ENCODE measurements at regions not wholly inside any gene's neighbourhood (a gene's known extent, or its start where the extent isn't known, plus 50 kb on each side); places are given as distances from the start of the nearest gene placed in this dataset.
"Not testable (repeated sequence)": the region's sequence is repeated elsewhere in the genome, so short reads cannot be mapped to it uniquely, and the experiment has no call there.

DNA sequence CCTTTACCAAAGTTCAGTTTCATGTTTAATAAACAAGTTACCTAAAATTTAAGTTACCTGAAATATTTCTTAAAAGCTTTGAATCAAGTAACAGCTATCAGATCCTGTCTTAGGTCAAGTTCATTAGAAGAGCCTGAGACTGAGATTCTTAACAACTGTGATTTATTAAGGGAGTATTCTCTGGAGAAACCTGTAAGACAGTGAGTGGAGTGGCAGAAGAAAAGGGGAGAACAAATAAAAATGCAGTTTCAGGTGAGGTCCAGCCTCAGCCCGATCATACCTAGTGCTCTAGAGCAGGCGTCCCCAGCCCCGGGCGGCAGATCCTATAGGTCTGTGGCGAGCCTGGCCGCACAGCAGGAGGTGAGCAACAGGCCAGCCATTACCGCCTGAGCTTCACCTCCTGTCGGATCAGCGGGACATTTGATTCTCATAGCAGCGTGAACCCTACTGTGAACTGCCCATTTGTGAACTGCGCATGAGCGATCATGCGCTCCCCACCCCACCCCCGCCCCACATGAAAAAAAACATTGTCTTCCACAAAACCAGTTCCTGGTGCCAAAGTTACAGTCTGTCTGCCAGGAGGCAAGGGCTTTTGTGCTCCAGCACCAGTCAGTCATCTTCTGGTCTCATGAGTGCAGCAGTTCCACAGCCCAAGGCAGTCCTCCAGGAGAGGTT, 59.2 kb upstream of the ADGRB3 start:
- peak; percentile 1 for DNase-seq (ENCODE audit: low read depth)

DNA sequence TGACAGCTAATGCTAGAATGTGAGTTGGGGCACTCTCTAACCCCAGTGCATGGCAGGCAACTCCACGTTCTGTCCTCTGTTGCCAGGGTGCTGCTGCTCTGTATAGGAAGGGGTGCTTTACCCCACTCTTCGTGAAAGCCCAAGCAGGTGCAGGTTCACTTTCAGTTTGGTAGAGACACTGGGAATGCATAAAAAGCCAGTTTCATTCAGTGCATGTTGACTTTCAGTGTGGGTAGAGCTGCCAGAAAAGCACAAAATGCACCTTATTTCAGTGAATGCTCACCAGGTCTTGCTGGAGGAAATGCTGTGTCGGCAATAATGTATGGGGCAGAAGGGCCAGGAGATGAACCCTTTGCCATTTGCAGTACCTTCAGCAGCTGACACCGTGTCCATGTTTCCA, 62.1 kb upstream of the ADGRB3 start:
- DNase-seq (ENCODE audit: low read depth) = no peak

DNA sequence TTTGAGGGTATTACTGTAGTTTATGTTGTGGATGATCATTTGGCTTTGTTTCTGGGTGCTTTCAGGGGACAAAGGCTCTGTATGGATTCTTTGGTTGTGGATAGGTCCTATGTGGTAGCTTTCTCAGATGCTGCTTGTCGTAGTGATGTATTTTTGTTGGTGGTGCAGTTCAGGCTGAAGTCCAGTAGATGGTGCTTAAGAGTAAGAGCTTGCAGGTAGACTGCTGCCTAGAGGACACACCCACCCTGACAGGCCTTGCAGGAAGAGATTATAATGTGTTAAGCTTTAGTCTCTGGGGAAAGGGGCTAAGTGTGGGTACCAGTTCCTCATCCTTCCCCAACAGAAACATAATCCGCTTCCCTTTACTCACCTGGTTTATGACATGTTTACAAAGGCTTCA, 62.6 kb upstream of the ADGRB3 start:
- DNase-seq (ENCODE audit: low read depth) = peak; percentile 2

DNA sequence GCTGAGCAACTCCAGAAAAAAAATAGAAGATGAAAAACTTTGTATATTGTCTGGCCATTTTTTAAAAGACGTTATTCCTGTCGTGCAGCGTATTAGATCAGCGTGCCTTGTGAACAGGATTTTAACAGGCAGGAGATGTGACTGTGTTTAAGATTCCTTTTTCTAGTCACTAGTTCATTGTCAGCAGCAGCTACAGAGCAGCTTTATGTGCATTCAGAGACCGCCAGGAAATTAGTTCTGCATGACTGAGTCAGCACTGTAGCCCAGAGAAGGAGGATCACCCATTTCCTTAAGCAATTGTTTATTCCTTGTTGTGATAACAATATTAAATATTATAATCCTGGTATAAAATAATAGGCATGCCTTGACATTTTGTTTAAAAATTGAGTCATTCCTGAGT, 75.4 kb upstream of the ADGRB3 start:
- DNase-seq (ENCODE audit: low read depth) = no peak

DNA sequence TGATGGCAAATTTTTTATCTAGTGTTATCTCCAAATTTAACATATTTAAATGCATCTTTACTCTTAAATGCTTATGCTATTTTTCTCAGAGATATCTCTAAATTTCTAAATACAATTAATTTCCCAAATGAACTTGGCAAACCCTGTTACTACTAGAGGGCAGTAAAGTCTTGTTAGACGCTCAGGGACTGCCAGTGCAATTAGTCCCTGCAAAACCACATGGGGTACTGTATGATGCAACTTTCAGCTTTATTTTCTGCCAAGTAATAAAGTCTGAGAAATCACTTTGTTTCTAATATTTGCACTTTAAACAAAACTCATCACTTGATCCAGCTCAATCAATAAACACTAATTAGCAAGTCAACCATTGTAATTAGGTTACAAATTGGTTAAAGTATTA, 76.0 kb upstream of the ADGRB3 start:
- DNase-seq (ENCODE audit: low read depth) = peak; percentile 2

DNA sequence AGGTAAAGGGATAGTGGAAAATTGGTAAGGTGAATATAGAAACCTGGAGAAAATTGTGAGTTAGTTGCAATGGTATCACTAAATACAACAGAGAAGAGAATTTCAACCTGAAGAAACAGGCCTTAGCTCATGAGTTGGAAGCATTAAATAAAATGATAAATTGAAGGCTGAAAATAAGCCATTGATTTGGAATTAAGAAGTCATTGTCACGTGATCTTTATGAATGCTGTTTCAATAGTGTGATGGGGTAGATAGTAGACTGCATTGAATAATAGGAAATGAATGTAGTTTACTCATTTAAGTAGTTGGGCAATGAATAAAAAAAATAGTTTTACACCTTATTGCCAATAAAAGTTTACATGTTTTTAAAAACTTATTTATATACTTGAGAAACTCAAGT, 88.5 kb upstream of the ADGRB3 start:
- DNase-seq (ENCODE audit: low read depth) = no peak

DNA sequence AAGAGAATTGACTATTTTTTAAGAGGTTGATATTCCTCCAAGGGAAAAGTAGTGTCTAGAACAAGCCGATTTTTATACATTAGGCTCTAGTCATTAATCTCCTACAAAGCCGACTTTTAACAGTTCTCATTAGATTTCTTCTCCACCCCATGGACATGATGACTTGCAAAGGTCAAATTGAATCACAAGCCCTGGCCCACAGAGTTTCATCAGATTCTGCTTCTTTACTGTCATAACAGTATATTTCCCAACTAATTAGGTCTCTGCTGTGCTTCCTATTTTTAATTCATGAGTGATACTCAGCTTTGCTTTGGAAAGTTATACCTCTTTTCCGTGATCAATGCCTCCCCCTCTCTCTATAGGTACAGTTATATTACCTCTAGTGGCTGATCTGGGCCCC, 90.6 kb upstream of the ADGRB3 start:
- no peak for DNase-seq (ENCODE audit: low read depth)

DNA sequence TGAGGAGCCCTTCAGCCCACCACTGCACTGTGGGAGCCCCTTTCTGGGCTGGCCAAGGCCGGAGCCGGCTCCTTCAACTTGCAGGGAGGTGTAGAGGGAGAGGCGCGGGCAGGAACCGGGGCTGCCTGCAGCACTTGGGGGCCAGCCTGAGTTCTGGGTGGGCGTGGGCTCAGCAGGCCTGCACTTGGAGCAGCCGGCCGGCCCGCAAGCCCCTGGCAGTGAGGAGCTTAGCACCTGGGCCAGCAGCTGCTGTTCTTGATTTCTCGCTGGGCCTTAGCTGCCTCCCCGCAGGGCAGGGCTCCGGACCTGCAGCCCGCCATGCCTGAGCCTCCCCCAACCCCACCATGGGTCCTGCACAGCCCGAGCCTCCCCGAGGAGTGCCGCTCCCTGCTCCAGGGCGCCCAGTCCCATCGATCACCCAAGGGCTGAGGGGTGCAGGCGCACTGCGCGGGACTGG, 101.7 kb upstream of the ADGRB3 start:
- DNase-seq (ENCODE audit: low read depth) = no peak

DNA sequence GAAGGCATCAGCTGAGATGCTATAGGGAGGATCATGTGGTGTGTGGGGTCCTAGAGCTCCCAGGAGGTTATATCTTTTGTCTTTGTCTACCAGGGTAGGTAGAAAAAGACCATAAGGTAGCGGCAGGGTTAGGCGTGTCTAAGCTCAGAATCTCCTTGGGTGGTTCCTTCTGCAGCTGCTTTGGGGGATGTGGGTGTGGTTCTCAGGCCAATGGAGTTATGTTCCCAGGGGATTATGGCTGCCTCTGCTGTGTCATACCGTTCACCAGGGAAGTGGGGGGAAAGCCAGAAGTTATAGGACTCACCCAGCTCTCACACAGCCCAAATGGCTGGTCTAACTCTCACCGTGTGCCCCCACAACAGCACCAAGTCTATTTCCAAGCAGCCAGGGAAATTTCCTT, 107.4 kb upstream of the ADGRB3 start:
- DNase-seq (ENCODE audit: low read depth) = no peak

DNA sequence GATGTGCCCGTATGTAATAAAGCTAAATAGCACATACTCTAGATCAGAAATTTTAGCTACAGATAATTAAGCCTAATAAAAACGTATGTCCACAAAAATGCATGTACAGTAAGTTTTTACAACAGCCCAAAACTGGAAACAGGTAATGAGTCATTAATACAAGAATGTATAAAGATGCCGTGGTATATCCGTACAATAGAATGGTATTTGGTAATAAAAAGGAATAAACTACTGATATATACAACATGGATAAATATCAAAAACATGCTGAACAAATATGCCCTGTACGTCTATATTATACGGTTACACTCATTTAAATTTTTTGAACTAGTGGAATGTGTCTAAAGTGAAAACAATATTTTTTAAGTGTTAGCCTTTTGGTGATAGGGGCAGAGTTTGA, 128.2 kb upstream of the ADGRB3 start:
- no peak for DNase-seq (ENCODE audit: low read depth)

DNA sequence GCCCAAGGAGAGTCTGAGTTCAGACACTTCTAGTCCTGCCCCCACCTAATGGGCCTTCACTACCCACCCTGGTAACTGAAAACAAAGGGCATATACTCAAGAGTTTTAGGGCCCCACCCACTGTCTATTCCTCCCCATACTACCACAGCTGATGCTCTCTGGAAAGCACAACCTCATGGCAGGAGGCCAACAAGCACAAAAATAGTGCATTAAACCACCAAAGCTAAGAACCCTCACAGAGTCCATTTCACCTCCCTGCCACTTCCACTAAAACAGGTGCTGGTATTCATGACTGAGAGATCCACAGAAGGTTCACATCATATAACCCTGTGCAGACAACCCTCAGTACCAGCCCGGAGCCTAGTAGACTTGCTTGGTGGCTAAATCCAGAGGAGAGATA, 132.1 kb upstream of the ADGRB3 start:
- peak; percentile 57 for DNase-seq (ENCODE audit: low read depth)

DNA sequence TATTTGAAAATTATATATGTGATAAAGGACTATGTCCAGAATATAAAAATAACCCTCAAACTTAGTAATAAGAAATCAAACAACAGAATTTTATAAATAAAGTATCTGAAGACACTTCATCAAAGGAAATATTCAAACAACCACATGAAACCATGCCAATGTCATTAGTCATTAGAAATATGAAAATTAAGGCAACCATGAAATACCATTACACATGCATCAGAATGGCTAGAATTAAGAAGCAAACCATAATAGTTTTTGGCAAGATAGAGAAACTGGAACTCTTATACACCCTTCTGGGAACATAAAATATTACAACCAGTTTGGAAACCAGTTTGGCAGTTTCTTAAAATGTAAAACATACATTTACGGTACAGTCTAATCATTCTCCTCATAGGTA, 137.2 kb upstream of the ADGRB3 start:
- peak; percentile 2 for DNase-seq (ENCODE audit: low read depth)

DNA sequence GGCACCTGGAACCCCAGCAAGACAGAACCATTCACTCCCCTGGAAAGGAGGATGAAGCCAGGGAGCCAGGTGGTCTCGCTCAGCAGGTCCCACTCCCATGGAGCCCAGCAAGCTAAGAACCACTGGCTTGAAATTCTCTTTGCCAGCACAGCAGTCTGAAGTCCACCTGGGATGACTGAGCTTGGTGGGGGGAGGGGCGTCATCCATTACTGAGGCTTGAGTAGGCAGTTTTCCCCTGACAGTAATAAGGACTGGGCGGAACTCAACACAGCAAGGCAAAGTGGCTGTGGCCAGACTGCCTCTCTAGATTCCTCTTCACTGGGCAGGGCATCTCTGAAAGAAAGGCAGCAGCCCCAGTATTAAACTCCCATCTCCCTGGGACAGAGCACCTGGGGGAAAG, 140.2 kb upstream of the ADGRB3 start:
- not testable (repeated sequence) for DNase-seq (ENCODE audit: low read depth)

DNA sequence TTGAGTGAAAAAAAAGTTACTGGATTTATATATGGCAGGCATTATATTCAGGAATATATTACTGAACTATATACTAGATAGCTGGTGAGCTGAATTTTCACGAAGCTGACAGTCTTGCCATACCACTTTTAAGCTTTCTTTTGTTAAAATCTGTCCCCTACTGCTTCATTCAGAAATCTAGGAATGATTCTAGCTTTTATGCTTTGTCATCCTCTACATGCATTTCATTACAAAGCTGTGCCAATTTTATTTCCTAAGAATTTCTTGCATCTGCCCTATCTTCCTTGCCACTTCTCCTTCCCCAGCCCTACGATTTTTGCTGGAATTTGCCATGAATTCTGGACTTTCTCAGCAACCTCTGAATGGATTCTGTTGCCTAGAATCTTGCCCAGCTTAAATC, 158.5 kb upstream of the ADGRB3 start:
- peak; percentile 3 for DNase-seq (ENCODE audit: low read depth)

DNA sequence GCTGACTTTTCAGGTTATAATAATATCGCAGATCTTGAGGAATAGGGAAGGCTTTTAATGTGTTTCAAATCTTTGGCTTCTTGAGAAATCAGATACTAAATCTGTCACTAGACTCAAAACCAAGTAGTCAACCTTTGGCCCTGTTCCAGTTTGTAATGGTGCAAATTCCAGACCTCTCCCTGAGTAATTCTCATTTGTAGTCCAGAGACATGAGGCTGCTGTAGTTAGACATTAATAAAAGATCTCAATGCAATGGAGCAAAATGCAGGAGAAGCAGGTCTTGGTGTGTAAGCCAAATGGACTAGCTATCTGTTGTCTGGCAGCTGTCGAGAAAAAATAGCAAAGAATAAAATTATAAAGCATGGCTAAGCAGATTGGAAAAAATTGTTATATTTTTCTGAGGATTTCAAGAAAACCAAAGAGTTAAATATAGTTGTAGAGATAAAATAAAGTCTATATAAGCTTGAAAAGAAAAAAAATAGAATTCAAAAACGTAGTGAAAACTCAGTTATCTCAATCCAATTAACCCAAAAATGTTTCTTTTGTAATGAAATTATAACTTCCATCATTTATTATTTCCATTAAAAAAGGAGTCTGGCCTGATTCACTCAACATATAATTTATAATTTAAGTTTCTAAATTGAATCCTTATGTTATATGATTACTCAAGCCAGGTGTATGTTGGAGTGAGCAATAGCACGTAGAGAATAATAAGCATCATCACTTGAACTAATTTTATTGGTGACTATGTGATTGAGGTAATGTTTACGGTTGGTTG, 161.5 kb upstream of the ADGRB3 start:
- peak; percentile 57 for DNase-seq (ENCODE audit: low read depth)

DNA sequence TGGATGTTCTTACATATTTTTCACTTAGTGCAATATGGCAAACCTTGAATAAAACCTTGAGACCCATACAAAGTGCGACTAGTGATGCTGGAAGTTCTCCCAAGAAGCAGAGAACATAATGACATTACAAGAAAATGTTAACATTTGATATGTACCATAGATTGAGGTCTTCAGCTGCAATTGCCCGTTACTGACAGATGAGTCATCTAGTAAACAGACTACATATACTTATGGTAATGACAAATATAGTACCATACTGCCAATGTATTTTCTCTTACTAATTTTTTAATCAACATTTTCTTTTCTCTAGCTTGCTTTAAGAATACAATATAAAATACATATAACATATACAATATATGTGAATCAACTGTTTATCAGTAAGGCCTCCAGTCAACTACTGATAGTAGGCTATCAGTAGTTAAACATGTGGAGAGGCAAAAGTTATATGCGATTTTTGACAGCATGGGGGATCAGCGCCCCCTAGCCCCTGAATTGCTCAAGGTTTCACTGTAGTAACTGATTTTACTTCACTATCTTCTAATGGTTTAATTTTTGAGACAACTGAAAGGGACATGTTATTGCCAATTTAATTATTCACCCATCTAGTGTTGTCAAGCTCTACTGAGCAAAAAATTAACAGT, 166.7 kb upstream of the ADGRB3 start:
- peak; percentile 13 for DNase-seq (ENCODE audit: low read depth)

DNA sequence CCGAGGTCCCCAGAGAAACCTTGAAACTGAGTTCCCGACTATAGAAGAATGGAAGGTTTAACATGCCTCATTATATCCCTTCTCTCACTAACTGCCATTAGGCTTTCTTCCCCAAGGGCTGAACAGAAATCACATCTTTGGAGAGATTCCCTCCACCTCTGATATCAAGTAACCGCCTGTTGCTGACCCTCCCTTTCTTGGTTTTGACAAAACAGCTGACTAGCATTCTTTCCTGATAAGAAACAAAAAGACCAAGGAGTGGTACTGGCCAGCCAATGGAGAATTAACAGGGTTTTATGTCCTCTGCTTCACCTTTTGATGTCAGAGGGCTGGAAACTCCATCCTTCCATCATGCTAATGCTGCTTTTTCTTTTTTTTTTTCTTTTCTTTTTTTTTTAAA, 176.6 kb upstream of the ADGRB3 start:
- DNase-seq (ENCODE audit: low read depth) = no peak

DNA sequence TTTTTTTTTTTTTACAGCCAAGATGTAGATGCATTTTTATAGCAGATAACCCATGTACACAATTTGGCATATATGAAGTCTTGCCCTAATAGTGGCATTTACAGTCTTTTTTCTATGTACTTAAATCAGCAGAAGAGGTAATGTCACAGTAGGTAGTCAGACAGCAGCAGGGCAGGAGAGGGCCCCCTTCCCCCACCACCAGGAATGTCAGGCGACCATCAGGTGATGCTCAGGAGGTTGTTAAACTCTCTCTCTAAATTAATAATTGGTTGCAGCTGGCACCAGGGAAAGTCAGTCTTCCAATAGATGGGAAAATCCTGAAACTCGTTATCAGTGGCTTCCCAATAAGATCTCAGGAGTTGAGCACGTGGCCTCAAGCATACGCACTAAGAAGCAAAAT, 188.0 kb upstream of the ADGRB3 start:
- no peak for DNase-seq (ENCODE audit: low read depth)

DNA sequence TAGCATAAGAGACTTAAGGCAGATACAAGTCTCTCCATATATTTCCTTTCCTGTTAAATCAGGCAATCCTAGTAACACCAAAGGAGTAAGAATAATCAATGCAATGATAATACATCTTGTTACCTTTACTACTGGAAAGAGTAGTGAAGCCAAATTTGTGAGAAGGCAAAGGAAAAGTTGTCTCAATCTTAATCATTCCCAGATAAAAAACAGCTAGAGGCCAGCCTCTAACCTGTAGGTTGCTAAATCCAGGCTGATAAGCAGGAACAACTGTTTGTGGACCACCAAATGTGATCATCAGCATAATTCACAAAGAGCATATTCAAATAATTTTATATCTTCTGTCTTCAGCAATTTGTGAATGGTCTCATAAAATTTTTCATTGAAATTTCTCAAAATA, 189.2 kb upstream of the ADGRB3 start:
- DNase-seq (ENCODE audit: low read depth) = no peak

DNA sequence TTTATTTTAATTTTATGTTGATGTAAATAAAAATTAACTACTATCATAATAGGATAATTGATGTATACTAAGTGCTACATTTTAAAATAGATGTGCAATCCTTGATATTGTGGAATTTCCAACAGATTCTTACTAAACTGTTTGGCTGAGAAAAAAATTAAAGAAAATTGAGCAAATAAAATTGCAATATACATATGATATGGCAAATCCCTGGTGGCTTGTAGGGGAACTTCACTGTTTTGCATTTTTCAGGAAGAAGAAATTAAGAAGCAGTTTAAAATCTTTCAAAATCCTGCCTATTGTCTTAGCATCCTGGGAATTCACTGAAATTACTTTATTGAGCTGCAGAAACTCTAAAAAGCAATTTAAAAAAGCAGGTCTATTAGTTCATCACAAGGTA, 191.4 kb upstream of the ADGRB3 start:
- DNase-seq (ENCODE audit: low read depth) = no peak

DNA sequence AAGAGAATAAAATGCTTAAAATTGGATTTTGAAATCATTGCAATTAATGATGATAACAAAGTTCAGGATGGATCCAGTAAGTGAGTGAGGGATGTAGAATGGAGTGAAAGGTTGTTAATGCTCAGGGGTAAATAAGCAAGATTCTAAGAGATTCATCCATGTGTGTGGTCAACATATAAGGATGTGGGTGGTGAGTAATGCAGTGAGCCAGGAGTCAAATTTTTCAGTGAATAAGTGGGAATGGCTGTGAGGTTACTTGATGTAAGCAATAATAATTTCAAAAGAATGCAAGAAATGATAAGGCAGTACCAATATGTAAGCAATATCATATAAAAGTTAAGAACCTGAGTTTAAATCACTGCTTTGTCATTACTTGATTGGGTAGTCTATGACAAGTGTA, 207.5 kb upstream of the ADGRB3 start:
- DNase-seq (ENCODE audit: low read depth) = no peak

DNA sequence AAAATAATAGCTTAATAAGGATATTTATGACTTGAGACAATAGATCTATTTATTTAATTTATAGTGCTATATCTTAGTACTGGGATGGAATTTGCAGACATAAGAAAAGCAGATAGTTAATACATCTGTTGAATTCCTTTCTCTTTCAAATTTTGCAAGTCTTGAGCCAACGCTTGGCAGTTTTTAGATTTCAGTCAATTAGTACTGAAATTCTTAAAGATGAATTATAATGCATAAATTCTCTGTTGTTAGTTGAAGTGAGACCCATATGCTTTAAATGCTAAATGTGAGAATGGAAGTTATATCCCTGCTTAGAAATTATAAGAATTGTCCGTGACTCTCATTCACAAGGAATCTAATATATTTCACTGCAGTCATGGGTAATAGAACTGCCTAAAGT, 225.1 kb upstream of the ADGRB3 start:
- no peak for DNase-seq (ENCODE audit: low read depth)

DNA sequence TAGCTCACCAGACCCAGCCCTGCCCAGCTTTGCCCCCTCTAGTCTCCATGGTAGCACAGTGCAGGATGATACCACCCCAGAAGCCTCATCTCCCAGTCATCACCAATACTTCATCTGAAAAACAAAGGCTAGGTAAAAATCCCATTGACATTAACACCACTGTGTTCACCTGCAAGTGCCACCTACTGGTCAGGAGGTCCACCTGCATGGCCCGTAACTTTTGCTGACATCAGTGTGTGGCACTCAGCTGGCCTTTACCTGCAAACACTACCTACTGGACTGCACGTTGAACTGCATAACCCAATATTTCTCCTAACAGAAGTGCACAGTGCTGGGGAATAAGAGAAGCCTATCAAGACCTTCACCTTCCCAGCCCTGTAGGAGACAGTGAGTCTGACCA, 234.7 kb upstream of the ADGRB3 start:
- DNase-seq (ENCODE audit: low read depth) = no peak
